Keratinocyte (primary cell): ENCODE measurements at regions not wholly inside any gene's neighbourhood (a gene's known extent, or its start where the extent isn't known, plus 50 kb on each side); places are given as distances from the start of the nearest gene placed in this dataset.

ENCODE experiments used
- DNase-seq: peaks from one replicate; pipeline ENCODE4 v3.0.0-alpha.2; 2011; ENCODE audit warnings: low read depth, missing footprints, low spot score
- FAIRE-seq: peaks from 2 replicates; lab custom pipeline; 2011; peaks lifted over from hg19 to GRCh38; lab: Jason Lieb, UNC
- H2AFZ ChIP-seq: 2 replicates; pipeline ENCODE4 v1.6.0; 2012; ENCODE audit warnings: low read length, control low read depth, inconsistent platforms; ENCODE audit not compliant: control insufficient read depth
- H3K27ac ChIP-seq: 2 replicates; pipeline ENCODE4 v1.5.1; 2011; ENCODE audit warnings: low read length; ENCODE audit not compliant: control insufficient read depth, insufficient read depth
- H3K27me3 ChIP-seq: 3 replicates; pipeline ENCODE4 v1.6.0; 2011; ENCODE audit warnings: low read length; ENCODE audit not compliant: control insufficient read depth, insufficient read depth; ENCODE audit errors: extremely low read depth
- H3K36me3 ChIP-seq, 2 experiments: 2 replicates in 1 of 2; 3 replicates in 1 of 2; pipeline ENCODE4 v1.5.1; 2011; ENCODE audit warnings: low read length in 2 of 2, mild to moderate bottlenecking in 1 of 2; ENCODE audit not compliant: control insufficient read depth in 2 of 2, insufficient read depth in 2 of 2; ENCODE audit errors: extremely low read depth in 1 of 2
- H3K4me1 ChIP-seq: 3 replicates; pipeline ENCODE4 v1.5.1; 2011; ENCODE audit warnings: low read length; ENCODE audit not compliant: control insufficient read depth, insufficient read depth; ENCODE audit errors: extremely low read depth
- H3K4me2 ChIP-seq: 3 replicates; pipeline ENCODE4 v1.6.0; 2011; ENCODE audit warnings: low read depth, low read length; ENCODE audit not compliant: control insufficient read depth, insufficient read depth; ENCODE audit errors: extremely low read depth
- H3K4me3 ChIP-seq, 3 experiments: fragments of 200-600 bp in 1 of 3; sonication (generic) in 1 of 3; 2 replicates in 2 of 3; 3 replicates in 1 of 3; pipeline ENCODE4 v1.5.1; 2011 to 2016; ENCODE audit warnings: low read length in 3 of 3, mild to moderate bottlenecking in 3 of 3, control low read depth in 2 of 3, inconsistent platforms in 1 of 3, low read depth in 1 of 3, mixed read lengths in 1 of 3, mixed run types in 1 of 3, moderate library complexity in 1 of 3; ENCODE audit not compliant: control insufficient read depth in 2 of 3, insufficient read depth in 2 of 3; ENCODE audit errors: extremely low read depth in 1 of 3
- H3K79me2 ChIP-seq: 2 replicates; pipeline ENCODE4 v1.6.0; 2012; ENCODE audit warnings: low read length; ENCODE audit not compliant: control insufficient read depth, insufficient read depth
- H3K9ac ChIP-seq: 3 replicates; pipeline ENCODE4 v1.6.0; 2011; ENCODE audit warnings: low read length; ENCODE audit not compliant: control insufficient read depth, insufficient read depth; ENCODE audit errors: extremely low read depth
- H3K9me1 ChIP-seq: 3 replicates; pipeline ENCODE4 v1.6.0; 2011; ENCODE audit warnings: low read length; ENCODE audit not compliant: control insufficient read depth, insufficient read depth; ENCODE audit errors: extremely low read depth
- H3K9me3 ChIP-seq: 2 replicates; pipeline ENCODE4 v1.5.1; 2012; ENCODE audit warnings: low read depth, low read length; ENCODE audit not compliant: control insufficient read depth
- H4K20me1 ChIP-seq: 3 replicates; pipeline ENCODE4 v1.6.0; 2011; ENCODE audit warnings: low read length; ENCODE audit not compliant: control insufficient read depth, insufficient read depth; ENCODE audit errors: extremely low read depth
- CTCF ChIP-seq, 3 experiments: IDR thresholded peaks in 1 of 3; conservative IDR thresholded peaks in 1 of 3; optimal IDR thresholded peaks in 1 of 3; 2 replicates in 2 of 3; 3 replicates in 1 of 3; pipeline versions ENCODE3 to v1.5.1; 2011; ENCODE audit warnings: low read length in 3 of 3, mild to moderate bottlenecking in 3 of 3, moderate library complexity in 2 of 3, control low read depth in 1 of 3, inconsistent platforms in 1 of 3; ENCODE audit not compliant: insufficient read depth in 2 of 3; ENCODE audit errors: extremely low read depth in 1 of 3
- EZH2 ChIP-seq: IDR thresholded peaks from one replicate; pipeline ENCODE4 v1.6.1; 2012; ENCODE audit warnings: inconsistent platforms, mild to moderate bottlenecking, low read length, moderate library complexity
- dilution Hi-C: fragments of 300-500 bp; cut with MboI; formaldehyde crosslinking; loops from one replicate; pipeline ENCODE4 v1.7.0; 2020; ENCODE audit warnings: low sequenced_read_pairs; ENCODE audit not compliant: extremely low pct_ligation_motif_present

GRCh38 chr4:166309286-166309685, 436.2 kb downstream of the TLL1 start:
- H3K9ac ChIP-seq = no peak overlapping the region
- no peaks in the 10 kb centered on the region for H3K9me1 ChIP-seq
- H3K4me3 ChIP-seq = no peak overlapping the region
- H3K36me3 ChIP-seq = no peaks in the 10 kb centered on the region
- H3K27me3 ChIP-seq = no peaks in the 10 kb centered on the region
- FAIRE-seq (no peak), DNase-seq (no peak)
- no peak overlapping the region for H3K4me2 ChIP-seq
- H3K79me2 ChIP-seq = no peaks in the 10 kb centered on the region
- H2AFZ ChIP-seq = no peak overlapping the region
- H3K4me1 ChIP-seq = peaks cover 12% of the 10 kb centered on the region
- no peaks in the 10 kb centered on the region for H3K9me3 ChIP-seq
- H4K20me1 ChIP-seq = no peaks in the 10 kb centered on the region
- TF ChIP-seq CTCF (optimal IDR thresholded peaks at IDR 0.05 in 1 of 3, IDR thresholded peaks at IDR 0.05 in 1 of 3, conservative IDR thresholded peaks at IDR 0.05 in 1 of 3; ENCODE audit: extremely low read depth in 1 of 3, insufficient read depth in 2 of 3, low read length in 3 of 3) = no peak
- no peak for TF ChIP-seq EZH2
- peak overlapping the region; percentile 13 for H3K27ac ChIP-seq
- dilution Hi-C loops = no loop called here

GRCh38 chr4:166311169-166311568, 438.1 kb downstream of the TLL1 start:
- Histone ChIP-seq H3K4me1 (peaks cover 12% of the 10 kb centered on the region), H2AFZ (no peak overlapping the region), H3K36me3 (no peaks in the 10 kb centered on the region), H3K9me3 (no peaks in the 10 kb centered on the region), H3K4me2 (no peak overlapping the region), H3K9ac (no peak overlapping the region), H3K9me1 (no peaks in the 10 kb centered on the region), H3K27me3 (no peaks in the 10 kb centered on the region), H3K4me3 (no peak overlapping the region), H3K27ac (no peak overlapping the region), H4K20me1 (no peaks in the 10 kb centered on the region), H3K79me2 (no peaks in the 10 kb centered on the region)
- DNase-seq (no peak), FAIRE-seq (no peak)
- dilution Hi-C loops = no loop called here
- no peak for TF ChIP-seq EZH2
- TF ChIP-seq CTCF (optimal IDR thresholded peaks at IDR 0.05 in 1 of 3, IDR thresholded peaks at IDR 0.05 in 1 of 3, conservative IDR thresholded peaks at IDR 0.05 in 1 of 3; ENCODE audit: extremely low read depth in 1 of 3, insufficient read depth in 2 of 3, low read length in 3 of 3) = no peak
